GM12892 (cell line): ENCODE measurements at regions not wholly inside any gene's neighbourhood (a gene's known extent, or its start where the extent isn't known, plus 50 kb on each side); places are given as distances from the start of the nearest gene placed in this dataset.

Experiments
- POLR2A ChIP-seq: IDR thresholded peaks from 2 replicates; pipeline ENCODE4 v1.6.1; 2011; ENCODE audit warnings: low read depth, low read length, control low read depth
- TAF1 ChIP-seq: IDR thresholded peaks from 2 replicates; pipeline ENCODE4 v1.6.1; 2011; ENCODE audit warnings: low read depth, mild to moderate bottlenecking, control low read depth, low read length, borderline replicate concordance

GRCh38 chr15:79661411-79661810 lies 229.3 kb downstream of the MINAR1 start:
- TF ChIP-seq TAF1 = no peak
- no peak for TF ChIP-seq POLR2A
